ENCODE measurements at regions not wholly inside any gene's neighbourhood (a gene's known extent, or its start where the extent isn't known, plus 50 kb on each side); places are given as distances from the start of the nearest gene placed in this dataset.

- no peak for TF ChIP-seq ZNF318 (IDR thresholded peaks at IDR 0.05; ENCODE audit: borderline replicate concordance in 1 of 2, low read depth in 1 of 2)
- TF ChIP-seq XRCC5 (IDR thresholded peaks at IDR 0.05; ENCODE audit: low read depth, low read length), result no peak
These were observed 112.4 kb upstream of the ARHGAP24 start (continued) for GRCh38 chr4:85362550-85362949.

- in situ Hi-C loops (cut with MboI) (no loop called here), intact Hi-C loops (cut with micrococcal nuclease) (no loop called here)
- BruUV-seq (replicated peaks), result no TSS peak
- FAIRE-seq (no peak), ATAC-seq (no peak), DNase-seq (ENCODE audit: extremely low read depth in 1 of 4, low spot score in 3 of 4) (no peak)
- ChIA-PET POLR2A (no interaction called here), CTCF (ENCODE audit: low intra/inter-chr PET ratio) (no interaction called here)
- H3K4me3 ChIP-seq, result no peak overlapping the region
- H2AFZ ChIP-seq (ENCODE audit: low read depth, low read length), result no peak overlapping the region
- H3K79me2 ChIP-seq (ENCODE audit: control insufficient read depth, insufficient read depth, low read length), result no peaks in the 10 kb centered on the region
- no peaks in the 10 kb centered on the region for H3K27me3 ChIP-seq (ENCODE audit: control insufficient read depth in 2 of 2, insufficient read depth in 2 of 2, low read length in 2 of 2)
- no peak overlapping the region for H3K4me2 ChIP-seq (ENCODE audit: insufficient read depth, low read length)
- H4K20me1 ChIP-seq (replicated peaks; ENCODE audit: control insufficient read depth, insufficient read depth, low read length), result no peaks in the 10 kb centered on the region
- H3K9me3 ChIP-seq (replicated peaks; ENCODE audit: control insufficient read depth, insufficient read depth, low read depth, low read length), result no peaks in the 10 kb centered on the region; the same call in 1 of the 2 replicates
- H3K36me3 ChIP-seq (ENCODE audit: control insufficient read depth, insufficient read depth, low read length), result no peaks in the 10 kb centered on the region
- H3K9ac ChIP-seq (ENCODE audit: insufficient read depth in 1 of 2, low read depth in 2 of 2, low read length in 2 of 2), result no peak overlapping the region
- H3K4me1 ChIP-seq (replicated peaks in 1 of 2; ENCODE audit: control insufficient read depth in 2 of 2, insufficient read depth in 2 of 2, low read length in 2 of 2), result no peaks in the 10 kb centered on the region
- no peaks in the 10 kb centered on the region for H3K9me1 ChIP-seq (ENCODE audit: control insufficient read depth, insufficient read depth, low read length)
- TF ChIP-seq FOXK1 (CRISPR knock-in tag; IDR thresholded peaks at IDR 0.05; ENCODE audit: borderline replicate concordance) (no peak), E4F1 (CRISPR knock-in tag; IDR thresholded peaks at IDR 0.05; ENCODE audit: borderline replicate concordance) (no peak), PREB (CRISPR knock-in tag; IDR thresholded peaks at IDR 0.05) (no peak), NR4A1 (CRISPR knock-in tag; IDR thresholded peaks at IDR 0.05) (no peak), NR4A1 (tag; IDR thresholded peaks at IDR 0.05) (no peak)
- no peak overlapping the region for H3K27ac ChIP-seq (ENCODE audit: extremely low read depth, low read depth, low read length)
- WGBS (ENCODE audit: insufficient coverage, low coverage, missing lambda C conversion rate), result 3% methylated on average over 2 of the region's 2 CpGs
These were observed 107.1 kb upstream of the ARHGAP24 start for GRCh38 chr4:85367815-85368214.

All from K562 (cell line).